HG02970 (cell line): ENCODE measurements at regions not wholly inside any gene's neighbourhood (a gene's known extent, or its start where the extent isn't known, plus 50 kb on each side); places are given as distances from the start of the nearest gene placed in this dataset.

ENCODE experiments used
- ATAC-seq: cut with Tn5 transposase; IDR thresholded peaks from one replicate; pipeline ENCODE4 v1.9.1; 2021; ENCODE audit warnings: mild to moderate bottlenecking, moderate library complexity, moderate number of reproducible peaks; ENCODE audit not compliant: unreplicated experiment, low FRiP score

DNA sequence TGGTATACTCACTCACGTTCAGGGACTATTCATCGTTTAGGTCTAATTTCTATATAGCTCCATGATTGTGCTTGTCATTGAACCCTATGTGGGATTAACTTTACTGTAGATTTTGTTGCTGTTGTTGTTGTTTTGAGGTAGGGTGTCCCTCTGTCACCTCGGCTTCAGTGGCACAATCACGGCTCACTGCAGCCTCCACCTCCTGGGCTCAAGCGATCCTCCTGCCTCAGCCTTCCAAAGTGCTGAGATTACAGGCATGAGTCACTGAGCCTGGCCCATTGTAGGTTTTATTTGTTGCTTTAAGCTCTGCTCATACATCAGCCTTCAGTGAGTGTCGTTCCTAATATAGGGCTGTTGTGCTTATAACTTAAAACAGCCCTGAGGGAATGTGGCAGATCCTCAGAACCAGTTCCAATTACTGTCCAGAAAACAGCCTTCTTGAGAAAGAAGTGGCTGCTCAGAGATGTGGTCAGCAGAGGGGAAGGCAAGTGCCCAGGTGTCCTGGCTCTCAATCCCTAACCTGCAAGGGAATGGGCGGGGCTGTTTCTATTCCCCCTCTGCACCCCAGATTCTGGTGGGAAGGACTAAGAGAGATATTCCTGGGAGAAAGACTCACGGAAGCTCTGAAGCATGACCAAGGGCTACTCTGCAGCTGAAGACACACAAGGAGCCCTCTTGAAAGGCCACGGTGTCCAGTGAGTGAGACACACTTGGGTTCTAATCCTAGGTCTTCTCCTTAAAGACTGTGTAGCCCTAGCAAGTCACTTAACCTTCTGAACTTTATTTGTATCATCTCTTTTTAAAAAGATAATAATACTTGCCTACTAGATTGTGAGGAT, 79.6 kb upstream of the LCLAT1 start:
- ATAC-seq, result no peak

DNA sequence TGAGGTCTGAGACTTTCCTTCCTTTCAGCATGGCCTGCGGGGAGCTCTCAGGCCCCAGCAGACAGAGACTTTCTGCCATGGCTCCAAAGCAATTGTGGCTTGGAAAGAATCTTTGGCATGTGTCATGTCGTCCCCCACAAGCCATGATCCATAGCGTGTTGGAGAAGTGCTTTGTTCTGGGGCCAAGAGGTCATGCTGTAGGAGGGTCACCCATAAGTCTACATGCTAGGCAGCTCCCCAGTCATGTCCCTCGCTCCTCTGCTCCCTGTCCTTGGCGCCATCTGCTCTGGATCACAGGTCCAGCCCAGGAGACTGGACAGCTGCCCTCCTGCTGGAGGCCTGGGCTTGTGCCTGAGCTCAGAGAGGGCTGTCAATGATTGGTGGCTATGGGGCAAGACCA, 78.8 kb upstream of the LCLAT1 start:
- ATAC-seq, result no peak

DNA sequence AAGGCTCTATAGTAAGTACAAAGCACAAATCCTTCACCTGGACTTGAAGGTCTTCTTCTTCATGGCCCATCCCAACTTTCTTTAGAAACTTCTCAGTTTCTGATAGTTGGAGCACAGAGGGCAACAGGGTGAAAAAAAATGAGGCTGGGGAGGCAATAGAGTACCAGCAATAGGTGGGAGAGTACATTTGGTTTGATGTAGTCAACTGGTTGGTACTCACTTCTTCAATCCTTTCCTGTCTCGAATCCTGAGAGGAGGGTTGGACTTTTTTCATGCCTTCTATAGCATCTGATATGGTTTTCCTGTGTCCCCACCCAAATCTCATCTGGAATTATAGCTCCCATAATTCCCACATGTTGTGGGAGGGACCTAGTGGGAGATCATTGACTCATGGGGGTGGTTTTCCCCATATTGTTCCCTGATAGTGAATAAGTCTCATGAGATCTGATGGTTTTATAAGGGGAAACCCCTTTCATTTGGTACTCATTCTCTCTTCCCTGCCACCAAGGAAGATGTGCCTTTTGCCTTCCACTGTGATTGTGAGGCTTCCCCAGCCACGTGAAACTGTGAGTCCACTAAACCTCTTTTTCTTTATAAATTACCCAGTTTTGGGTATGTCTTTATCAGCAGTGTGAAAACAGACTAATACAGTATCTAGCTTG, 75.9 kb upstream of the LCLAT1 start:
- ATAC-seq, result no peak

DNA sequence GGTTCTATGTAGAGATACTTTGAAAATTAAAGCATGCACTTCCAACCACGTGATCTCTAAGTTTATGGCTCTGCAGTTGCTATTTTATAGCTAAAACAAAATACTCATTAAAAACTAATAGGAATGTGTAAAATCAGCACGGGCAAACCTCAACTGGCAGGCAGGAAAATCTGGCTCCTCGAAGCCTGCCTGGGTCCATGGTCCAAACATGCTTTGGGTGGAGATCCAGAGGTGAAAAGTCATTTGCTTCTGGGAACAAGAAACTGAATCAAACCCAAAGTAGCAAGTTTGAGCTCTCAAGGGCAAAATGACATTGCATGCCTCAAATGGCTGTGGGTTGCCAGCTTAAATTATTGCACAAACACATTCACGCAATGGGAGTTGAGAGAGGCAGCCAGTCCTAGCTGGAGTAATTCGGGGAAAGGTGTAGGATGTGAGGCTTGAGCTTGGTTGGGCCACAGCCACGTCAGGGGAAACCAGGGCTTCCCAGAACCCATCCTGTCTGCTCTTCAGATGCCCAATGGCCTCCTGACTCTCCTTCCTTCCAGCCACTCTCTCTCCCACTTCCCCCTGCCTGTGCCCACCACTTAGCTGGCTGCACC, 75.2 kb upstream of the LCLAT1 start:
- no peak for ATAC-seq

GRCh38 chr2:30372826-30373225, 74.2 kb upstream of the LCLAT1 start:
- no peak for ATAC-seq

- ATAC-seq, result no peak
These were observed 73.2 kb upstream of the LCLAT1 start for GRCh38 chr2:30373881-30374302.

GRCh38 chr2:30374380-30374779, 72.7 kb upstream of the LCLAT1 start:
- no peak for ATAC-seq

DNA sequence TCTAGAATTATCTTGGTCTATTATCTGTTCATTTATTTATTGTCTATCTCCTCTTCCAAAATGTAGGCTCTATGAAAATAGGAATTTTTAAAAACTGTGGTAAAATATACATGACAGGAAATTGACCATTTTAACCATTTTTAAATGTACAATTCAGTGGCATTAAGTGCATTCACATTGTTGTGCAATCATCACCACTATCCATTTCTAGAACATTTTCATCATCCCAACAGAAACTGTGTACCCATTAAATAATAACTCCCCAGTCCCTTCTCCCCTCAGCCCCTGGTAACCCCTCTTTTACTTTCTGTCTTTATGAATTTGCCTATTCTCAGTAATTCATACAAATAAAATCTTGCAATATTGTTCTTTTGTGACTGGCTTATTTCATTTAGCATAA, 71.1 kb upstream of the LCLAT1 start:
- no peak for ATAC-seq

DNA sequence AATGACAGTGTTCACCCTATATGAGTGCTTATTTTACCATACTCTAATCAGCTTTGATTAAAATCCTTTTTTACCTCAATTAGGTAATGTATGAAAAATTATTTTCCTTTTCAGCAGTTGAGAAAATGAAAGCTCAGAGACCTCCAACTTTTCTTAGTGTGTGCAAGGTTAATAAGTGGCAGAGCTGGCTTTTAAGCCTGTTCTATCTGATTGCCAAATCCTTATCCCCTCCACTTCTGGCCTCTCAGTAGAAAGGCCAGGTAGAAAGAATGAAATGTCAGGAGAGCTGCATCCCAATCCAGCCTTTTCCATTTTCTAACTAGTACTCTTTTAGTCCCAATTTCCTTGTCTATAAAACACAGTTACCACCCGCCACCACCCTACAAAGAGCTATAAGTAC, 67.6 kb upstream of the LCLAT1 start:
- no peak for ATAC-seq

- no peak for ATAC-seq
These were observed 66.2 kb upstream of the LCLAT1 start for GRCh38 chr2:30380824-30381223.

- no peak for ATAC-seq
These were observed 64.8 kb upstream of the LCLAT1 start for GRCh38 chr2:30382162-30382783.

DNA sequence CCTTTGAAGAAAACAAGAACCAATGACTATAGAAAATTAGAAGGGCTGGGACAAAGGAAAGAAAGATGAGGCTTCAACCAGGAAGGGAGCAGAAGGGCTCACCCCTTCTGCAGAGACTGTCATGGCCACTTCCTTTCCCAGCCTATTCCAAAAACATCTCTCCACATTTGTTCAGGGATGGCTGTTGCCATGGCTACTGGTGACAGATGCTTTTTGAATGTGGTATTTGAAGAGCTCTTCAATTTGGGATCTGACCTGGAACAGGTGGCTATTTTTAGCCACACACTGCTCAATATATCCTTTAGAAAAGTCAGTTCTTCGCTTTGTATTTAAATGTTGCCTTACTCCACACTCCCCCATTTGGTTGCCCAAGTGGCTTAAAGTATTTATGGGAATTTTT, 64.1 kb upstream of the LCLAT1 start:
- no peak for ATAC-seq

GRCh38 chr2:30385327-30385726, 61.7 kb upstream of the LCLAT1 start:
- no peak for ATAC-seq

DNA sequence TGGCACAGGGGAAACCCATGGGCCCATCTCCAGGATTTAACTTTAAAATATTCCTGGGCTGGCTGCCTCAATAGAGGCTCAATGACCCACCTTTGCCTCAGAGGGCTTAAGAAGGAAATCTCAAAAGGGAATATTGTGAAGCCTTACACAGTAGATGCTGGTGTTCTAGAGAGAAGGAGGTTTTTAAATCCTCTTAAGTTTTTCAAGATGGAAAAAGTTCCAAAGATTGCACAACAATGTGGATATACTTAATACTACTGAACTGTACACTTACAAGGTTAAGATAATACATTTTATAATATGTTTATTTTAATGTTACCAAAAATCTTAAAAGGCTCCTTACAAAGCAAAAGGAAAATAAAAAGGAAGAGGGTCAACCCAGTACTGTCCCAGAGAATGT, 54.9 kb upstream of the LCLAT1 start:
- no peak for ATAC-seq

DNA sequence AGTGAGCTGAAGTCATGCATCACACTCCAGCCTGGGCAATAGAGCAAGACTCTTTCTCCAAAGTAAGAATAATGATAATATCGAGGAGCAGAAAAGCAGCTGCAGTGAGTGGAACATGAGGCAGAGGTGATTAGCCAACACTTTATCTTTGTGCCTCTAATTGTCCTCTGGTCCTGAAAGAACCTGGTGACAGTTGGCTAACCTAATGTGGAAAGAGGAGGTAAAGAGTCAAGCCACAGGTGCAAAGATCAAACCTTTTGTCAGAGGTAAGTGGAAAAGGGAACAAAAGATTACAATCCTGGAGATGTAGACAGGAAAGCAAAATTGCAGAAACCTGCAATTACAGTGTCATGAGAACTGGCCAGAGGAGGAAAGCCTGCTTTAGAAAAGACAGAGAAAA, 53.5 kb upstream of the LCLAT1 start:
- no peak for ATAC-seq

DNA sequence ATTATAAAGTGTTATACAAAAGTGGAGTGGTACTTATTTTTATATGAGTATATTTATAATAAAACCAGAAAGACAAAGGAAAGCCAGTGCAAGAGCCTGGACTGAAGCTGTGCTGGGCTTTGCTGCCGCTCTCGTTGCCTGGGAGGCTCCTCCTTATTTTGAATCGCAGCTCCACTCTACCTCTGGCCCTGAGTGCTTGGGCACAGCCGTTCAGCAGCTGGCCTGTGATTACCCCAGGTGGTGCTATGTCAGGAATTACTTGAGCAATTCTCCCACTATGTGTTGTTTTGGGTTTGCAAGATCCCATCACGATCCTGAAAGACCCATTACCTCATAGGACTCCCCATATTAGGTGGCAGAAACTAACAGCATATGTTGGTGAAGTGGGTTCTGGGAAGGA, 53.0 kb upstream of the LCLAT1 start:
- ATAC-seq, result no peak

DNA sequence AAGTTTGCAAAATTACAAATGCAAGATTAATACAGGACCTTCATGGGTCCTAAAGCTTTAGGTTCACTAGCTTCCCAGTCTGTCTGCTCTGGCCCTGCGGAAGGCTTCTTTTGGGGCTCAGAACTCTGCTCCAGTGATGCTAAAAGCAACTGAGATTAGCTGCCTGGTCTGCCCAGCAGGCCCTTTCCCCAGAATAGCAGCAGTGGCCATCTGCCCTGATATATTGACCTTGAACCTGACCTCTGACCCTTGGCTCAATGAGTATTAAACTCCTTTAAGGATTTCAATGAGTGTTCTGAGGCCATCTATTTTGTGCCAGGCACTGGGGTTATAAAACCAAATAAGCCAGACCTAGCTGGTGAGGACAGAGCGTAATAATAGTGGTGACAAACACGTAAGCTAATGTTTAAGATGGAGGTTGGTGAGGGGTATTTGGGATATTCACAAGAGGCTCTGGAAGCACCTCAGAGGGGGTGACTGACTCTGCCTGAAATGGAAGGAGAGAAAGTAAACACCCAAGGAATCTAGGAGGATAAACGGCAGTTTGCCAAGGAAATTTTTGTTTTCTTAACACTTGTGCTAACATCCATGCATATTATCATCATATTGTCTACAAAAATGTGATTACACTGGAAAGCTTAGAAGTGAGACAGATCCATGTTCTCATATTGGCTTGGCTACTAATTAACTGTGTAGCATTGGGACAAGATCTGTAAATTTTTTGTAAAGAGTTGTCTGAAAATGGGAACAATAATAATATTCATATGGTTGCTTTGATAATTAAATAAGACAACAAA, 50.4 kb upstream of the LCLAT1 start:
- no peak for ATAC-seq
